Glomerular endothelial cell (primary cell): ENCODE measurements at regions not wholly inside any gene's neighbourhood (a gene's known extent, or its start where the extent isn't known, plus 50 kb on each side); places are given as distances from the start of the nearest gene placed in this dataset.
"Not testable (repeated sequence)": the region's sequence is repeated elsewhere in the genome, so short reads cannot be mapped to it uniquely, and the experiment has no call there.

Experiments
- DNase-seq: peaks from one replicate; pipeline ENCODE4 v3.0.0-alpha.2; 2011; ENCODE audit warnings: low read depth, low spot score; ENCODE audit errors: extremely low read depth

- DNase-seq: no peak
Observed at GRCh38 chr4:92199135-92199534, 104.6 kb upstream of the GRID2 start.

GRCh38 chr4:92210906-92211305 is 92.9 kb upstream of the GRID2 start:
- no peak for DNase-seq

DNA sequence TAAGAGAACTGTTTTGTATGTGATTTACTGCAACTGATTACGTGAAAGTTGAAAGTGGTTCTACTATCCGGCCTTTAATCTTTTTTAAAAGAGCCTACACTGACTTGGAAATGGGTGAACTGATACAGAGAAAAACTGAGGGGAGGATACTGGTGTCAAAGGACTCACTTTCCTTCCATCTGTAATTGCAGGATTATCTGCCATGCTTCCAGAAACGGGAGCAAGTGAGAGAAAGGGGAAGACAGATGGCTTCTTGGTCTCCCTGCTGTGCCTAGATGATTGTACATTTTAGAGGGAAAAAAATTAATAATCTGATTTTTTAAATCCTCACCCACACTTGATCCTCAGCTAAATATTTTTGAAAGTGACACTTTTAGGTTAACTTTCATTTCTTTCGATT is 88.3 kb upstream of the GRID2 start:
- DNase-seq: no peak

GRCh38 chr4:92231511-92231910 is 72.3 kb upstream of the GRID2 start:
- DNase-seq: no peak

- DNase-seq: no peak
Observed at GRCh38 chr4:92232566-92232965, 71.2 kb upstream of the GRID2 start.

DNA sequence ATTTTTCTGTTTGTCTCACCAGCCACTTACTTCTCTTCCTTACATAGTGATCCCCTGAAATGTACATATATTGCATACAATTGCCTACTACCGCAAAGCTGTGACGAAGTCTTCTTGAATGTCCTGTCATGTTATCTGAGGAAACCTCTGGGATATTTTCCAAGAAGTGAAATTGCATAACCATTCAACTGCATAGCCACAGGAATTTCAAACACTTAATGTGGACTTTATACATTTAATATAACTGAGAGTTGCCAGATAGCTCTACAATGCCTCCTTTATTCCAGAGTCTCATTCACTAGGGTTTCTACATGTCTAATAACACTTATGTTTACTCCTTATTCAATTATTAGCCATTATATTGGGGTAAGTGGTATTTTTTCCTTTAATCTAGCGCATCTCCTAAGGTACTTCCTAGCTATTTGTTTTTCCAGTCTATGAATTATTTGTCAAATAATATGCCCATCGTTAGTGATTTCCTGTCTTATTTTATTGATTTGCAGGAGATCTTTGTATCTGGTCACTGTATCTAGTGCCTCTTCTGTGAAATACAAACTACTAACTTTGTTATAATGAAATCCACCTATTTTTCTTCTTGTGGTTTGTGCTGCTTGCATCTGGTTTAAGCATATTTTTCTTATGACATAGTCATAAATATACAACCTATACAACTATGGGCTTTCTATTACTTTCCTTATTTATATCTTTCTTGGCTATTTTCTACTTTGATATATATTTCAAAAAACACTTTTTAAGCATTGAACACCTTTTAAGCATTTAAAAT is 69.2 kb upstream of the GRID2 start:
- DNase-seq: peak; percentile 58

DNA sequence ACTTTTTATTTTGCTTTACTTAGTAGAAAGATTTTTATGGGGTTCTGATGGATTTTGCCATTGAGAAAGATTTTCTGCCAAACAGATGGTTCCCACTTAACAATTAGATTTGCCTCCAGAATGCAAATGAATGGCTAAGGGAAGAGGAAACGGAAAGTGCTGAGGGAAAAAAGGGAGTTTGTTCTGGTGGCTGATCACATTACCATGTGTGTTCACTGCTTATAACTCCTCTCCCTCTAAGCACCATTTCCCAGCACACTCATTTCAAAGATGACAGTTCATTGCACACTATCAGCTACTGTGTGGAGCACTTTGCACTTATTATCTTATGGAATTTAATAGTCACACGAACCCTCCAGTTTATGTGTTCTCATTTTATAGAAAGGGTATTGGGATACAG is 68.0 kb upstream of the GRID2 start:
- no peak for DNase-seq

DNA sequence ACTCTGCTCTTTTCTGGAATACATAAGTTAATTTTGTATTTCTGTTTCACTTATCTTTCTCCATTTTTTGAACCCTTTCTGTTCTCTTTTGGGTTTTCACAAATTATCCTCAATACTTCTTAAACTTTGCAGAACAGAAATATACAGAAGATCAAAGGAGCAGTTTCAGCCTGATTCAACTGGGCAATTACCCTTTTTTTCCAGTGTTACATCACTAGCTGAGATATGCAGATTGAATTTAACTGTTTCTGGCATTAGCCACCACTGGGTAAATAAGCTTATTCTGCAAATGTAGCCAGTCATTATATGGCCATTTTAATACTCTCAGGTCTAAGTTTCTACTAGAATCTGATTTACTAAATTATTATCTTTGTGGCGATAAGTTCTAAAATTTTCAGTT is 66.9 kb upstream of the GRID2 start:
- DNase-seq: no peak

DNA sequence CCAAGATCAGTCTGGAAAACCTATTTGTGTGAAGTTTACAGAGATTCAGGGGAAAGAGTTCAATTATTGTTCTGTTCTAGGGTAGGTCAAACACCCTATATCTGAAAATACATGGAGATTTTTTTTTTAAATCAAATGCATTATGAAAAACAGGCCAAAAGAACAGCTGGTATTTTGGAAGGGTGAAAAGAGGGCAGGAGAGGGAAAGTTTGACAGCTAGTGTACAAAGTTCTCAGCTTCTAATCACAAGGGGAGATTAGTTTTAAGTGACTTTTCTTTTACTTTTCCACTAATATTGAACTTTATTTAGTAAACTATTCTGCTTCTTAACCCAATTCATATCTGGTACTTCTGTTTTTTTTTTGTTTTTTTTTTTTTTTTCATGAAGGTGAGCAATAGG is 66.2 kb upstream of the GRID2 start:
- DNase-seq: no peak

DNA sequence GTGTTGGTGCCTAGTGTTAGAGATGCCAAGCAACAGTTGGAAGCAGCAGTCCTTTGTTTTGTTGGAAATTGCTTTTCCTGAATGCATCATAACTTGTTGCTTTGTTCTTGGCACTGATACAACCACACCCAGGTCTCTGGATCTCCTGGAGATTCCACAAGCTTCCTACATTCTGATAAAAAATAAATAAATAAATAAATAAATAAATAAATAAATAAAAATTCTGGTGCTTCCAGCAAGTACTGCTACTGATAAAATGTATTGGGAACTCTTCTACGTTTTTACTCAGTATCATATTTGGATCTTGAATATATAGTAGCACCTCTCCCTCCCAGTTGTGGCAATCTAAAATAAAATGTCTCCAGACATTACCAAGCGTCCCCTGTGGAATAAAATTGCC is 62.7 kb upstream of the GRID2 start:
- no peak for DNase-seq

GRCh38 chr4:92246384-92246783 is 57.4 kb upstream of the GRID2 start:
- no peak for DNase-seq

DNA sequence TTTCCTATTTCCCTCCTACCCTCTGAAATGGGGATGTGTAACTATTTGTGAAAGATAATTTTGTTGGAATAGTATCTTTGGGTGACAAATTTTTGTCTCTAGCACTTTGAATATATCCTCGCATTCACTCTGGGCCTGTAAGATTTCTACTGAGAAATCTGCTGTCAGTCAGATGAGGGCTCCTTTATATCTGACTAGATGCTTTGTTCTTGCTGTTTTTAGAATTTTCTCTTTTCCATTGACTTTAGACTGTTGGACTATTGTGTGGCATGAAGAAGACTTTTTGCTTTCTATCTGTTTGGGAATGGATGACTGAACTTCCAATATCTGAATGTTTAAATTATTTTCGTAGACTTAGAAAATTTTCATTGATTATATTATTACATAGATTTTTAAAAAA is 54.2 kb upstream of the GRID2 start:
- no peak for DNase-seq

DNA sequence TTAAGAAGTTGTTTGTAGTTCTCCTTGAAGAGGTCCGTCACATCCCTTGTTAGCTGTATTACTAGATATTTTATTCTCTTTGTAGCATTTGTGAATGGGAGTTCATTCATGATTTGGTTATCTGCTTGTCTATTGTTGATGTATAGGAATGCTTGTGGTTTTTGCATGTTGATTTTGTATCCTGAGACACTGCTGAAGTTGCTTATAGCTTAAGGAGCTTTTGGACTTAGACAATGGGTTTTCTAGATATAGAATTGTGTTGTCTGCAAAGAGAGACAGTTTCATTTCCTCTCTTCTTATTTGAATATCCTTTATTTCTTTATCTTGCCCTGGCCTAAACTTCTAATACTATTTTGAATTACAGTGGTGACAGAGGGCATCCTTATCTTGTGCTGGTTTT is 52.1 kb upstream of the GRID2 start:
- no peak for DNase-seq

GRCh38 chr4:92252358-92252757 is 51.4 kb upstream of the GRID2 start:
- DNase-seq: not testable (repeated sequence)

DNA sequence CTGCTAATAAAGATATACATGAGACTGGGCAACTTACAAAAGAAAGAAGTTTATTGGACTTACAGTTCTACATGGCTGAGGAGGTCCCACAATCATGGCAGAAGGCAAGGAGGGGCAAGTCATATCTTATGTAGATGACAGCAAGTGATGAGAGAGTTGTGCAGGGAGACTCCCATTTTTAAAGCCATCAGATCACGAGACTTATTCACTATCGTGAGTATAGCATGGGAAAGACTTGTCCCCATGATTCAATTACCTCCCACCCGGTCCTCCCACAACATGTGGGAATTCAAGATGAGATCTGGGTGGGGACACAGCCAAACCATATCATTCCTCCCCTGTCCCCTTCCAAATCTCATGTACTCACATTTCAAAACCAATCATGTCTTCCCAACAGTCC is 50.9 kb upstream of the GRID2 start:
- no peak for DNase-seq

DNA sequence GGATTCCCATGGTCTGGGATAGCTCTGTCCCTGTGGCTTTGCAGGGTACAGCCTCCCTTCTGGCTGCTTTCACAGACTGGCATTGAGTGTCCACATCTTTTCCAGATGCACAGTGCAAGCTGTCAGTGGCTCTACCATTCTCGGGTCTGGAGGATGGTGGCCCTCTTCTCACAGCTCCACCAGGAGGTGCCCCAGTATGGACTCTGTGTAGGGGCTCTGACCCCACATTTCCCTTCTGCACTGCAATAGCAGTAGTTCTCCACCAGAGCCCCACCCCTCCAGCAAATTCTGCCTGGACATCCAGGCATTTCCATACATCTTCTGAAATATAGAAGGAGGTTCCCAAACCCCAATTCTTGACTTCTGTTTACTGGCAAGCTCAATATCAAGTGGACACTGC is 50.2 kb upstream of the GRID2 start:
- no peak for DNase-seq
